GM23338 (cell line): ENCODE measurements at regions not wholly inside any gene's neighbourhood (a gene's known extent, or its start where the extent isn't known, plus 50 kb on each side); places are given as distances from the start of the nearest gene placed in this dataset.

Experiments
- ATAC-seq: fragments of 200-7000 bp; cut with Tn5 transposase; 3 replicates; pipeline ENCODE4 v1.9.1; 2020
- DNase-seq: peaks from one replicate; pipeline ENCODE4 v3.0.0-alpha.2; 2015; ENCODE audit warnings: low spot score
- H2AFZ ChIP-seq: fragments of 200-600 bp; sonication (generic); 2 replicates; pipeline ENCODE4 v1.8.0; 2016; ENCODE audit warnings: antibody characterized with exemption, mild to moderate bottlenecking, moderate library complexity
- H3F3A ChIP-seq: fragments of 200-600 bp; sonication (generic); replicated peaks from 2 replicates; pipeline ENCODE4 v1.8.0; 2017; ENCODE audit warnings: antibody characterized with exemption, mixed run types, low read depth
- H3K27ac ChIP-seq: fragments of 200-600 bp; sonication (generic); 2 replicates; pipeline ENCODE4 v1.6.1; 2016; ENCODE audit warnings: low read depth
- H3K27me3 ChIP-seq: fragments of 200-600 bp; sonication (generic); 2 replicates; pipeline ENCODE4 v1.8.0; 2016; ENCODE audit warnings: mild to moderate bottlenecking, mixed run types, moderate library complexity; ENCODE audit not compliant: insufficient read depth
- H3K36me3 ChIP-seq: fragments of 200-600 bp; sonication (generic); 2 replicates; pipeline ENCODE4 v1.8.0; 2016; ENCODE audit warnings: mild to moderate bottlenecking; ENCODE audit not compliant: insufficient read depth
- H3K4me1 ChIP-seq: fragments of 200-600 bp; sonication (generic); 2 replicates; pipeline ENCODE4 v1.8.0; 2016; ENCODE audit warnings: mild to moderate bottlenecking, moderate library complexity; ENCODE audit not compliant: insufficient read depth
- H3K4me2 ChIP-seq: fragments of 200-600 bp; sonication (generic); 2 replicates; pipeline ENCODE4 v1.7.1; 2017; ENCODE audit warnings: mixed run types
- H3K4me3 ChIP-seq: fragments of 200-600 bp; sonication (generic); 2 replicates; pipeline ENCODE4 v1.6.1; 2016; ENCODE audit warnings: mixed run types
- H3K79me2 ChIP-seq: fragments of 200-600 bp; sonication (generic); replicated peaks from 2 replicates; pipeline ENCODE4 v1.8.0; 2017; ENCODE audit warnings: mild to moderate bottlenecking; ENCODE audit not compliant: insufficient read depth
- H3K9me2 ChIP-seq: fragments of 200-600 bp; sonication (generic); 2 replicates; pipeline ENCODE4 v1.8.0; 2017; ENCODE audit not compliant: insufficient read depth
- H4K20me1 ChIP-seq: fragments of 200-600 bp; sonication (generic); replicated peaks from 2 replicates; pipeline ENCODE4 v1.8.0; 2017; ENCODE audit warnings: mild to moderate bottlenecking; ENCODE audit not compliant: insufficient read depth
- H3K27ac Mint-ChIP-seq: 2 replicates; pipeline ENCODE4 v1.8.0; 2020; ENCODE audit warnings: inconsistent platforms, mild to moderate bottlenecking, moderate library complexity, mixed read lengths
- H3K27me3 Mint-ChIP-seq: 3 replicates; pipeline ENCODE4 v1.8.0; 2022; ENCODE audit warnings: low read depth, mild to moderate bottlenecking, moderate library complexity, mixed read lengths, inconsistent platforms; ENCODE audit not compliant: insufficient read depth, poor library complexity
- H3K36me3 Mint-ChIP-seq: 3 replicates; pipeline ENCODE4 v1.8.0; 2021; ENCODE audit warnings: low read depth, mild to moderate bottlenecking, inconsistent platforms, moderate library complexity, mixed read lengths
- H3K4me1 Mint-ChIP-seq: 3 replicates; pipeline ENCODE4 v1.8.0; 2020; ENCODE audit warnings: mild to moderate bottlenecking, inconsistent platforms, mixed read lengths
- H3K4me3 Mint-ChIP-seq: 3 replicates; pipeline ENCODE4 v1.8.0; 2021; ENCODE audit warnings: moderate library complexity, mild to moderate bottlenecking, inconsistent platforms, mixed read lengths
- H3K9me3 Mint-ChIP-seq: 3 replicates; pipeline ENCODE4 v1.8.0; 2020; ENCODE audit warnings: moderate library complexity, mild to moderate bottlenecking, inconsistent platforms, mixed read lengths
- CREB1 ChIP-seq: fragments of 250-450 bp; sonication (Bioruptor Pico); IDR thresholded peaks from 2 replicates; pipeline ENCODE4 v1.5.0; 2020; ENCODE audit warnings: low read depth, mild to moderate bottlenecking, moderate library complexity
- CTCF ChIP-seq, 2 experiments: fragments of 200-600 bp in 1 of 2; sonication (generic) in 1 of 2; conservative IDR thresholded peaks; 2 replicates each; pipeline versions ENCODE4 v1.5.1 to v1.6.1; 2016 to 2017; ENCODE audit warnings: antibody characterized with exemption in 2 of 2, low read depth in 2 of 2, mild to moderate bottlenecking in 2 of 2, moderate library complexity in 1 of 2
- ETS1 ChIP-seq: IDR thresholded peaks from 2 replicates; pipeline ENCODE4 v1.6.1; 2016; ENCODE audit warnings: antibody characterized with exemption
- JUNB ChIP-seq: IDR thresholded peaks from one replicate; pipeline ENCODE4 v1.6.1; 2016; ENCODE audit warnings: antibody characterized with exemption; ENCODE audit not compliant: unreplicated experiment
- REST ChIP-seq: IDR thresholded peaks from one replicate; pipeline ENCODE4 v1.6.1; 2018; ENCODE audit warnings: antibody characterized with exemption; ENCODE audit not compliant: unreplicated experiment
- STAT1 ChIP-seq: IDR thresholded peaks from one replicate; pipeline ENCODE4 v1.6.1; 2016; ENCODE audit warnings: antibody characterized with exemption; ENCODE audit not compliant: unreplicated experiment
- ZNF114 ChIP-seq: fragments of 250-450 bp; sonication (Bioruptor Pico); IDR thresholded peaks from 2 replicates; pipeline ENCODE4 v1.5.0; 2020; ENCODE audit warnings: mild to moderate bottlenecking, moderate library complexity

GRCh38 chr4:85081196-85081595, 114.7 kb upstream of the WDFY3 start:
- Histone ChIP-seq H3F3A (no peaks in the 10 kb centered on the region), H4K20me1 (no peaks in the 10 kb centered on the region), H3K27ac (no peak overlapping the region), H2AFZ (no peak overlapping the region), H3K27me3 (no peaks in the 10 kb centered on the region), H3K36me3 (no peaks in the 10 kb centered on the region), H3K9me2 (no peaks in the 10 kb centered on the region), H3K4me3 (no peak overlapping the region), H3K79me2 (no peaks in the 10 kb centered on the region), H3K4me1 (peaks cover 8% of the 10 kb centered on the region; the same call in 1 of the 2 replicates), H3K4me2 (no peak overlapping the region)
- Mint-ChIP-seq H3K36me3 (peaks cover 4% of the 10 kb centered on the region; the same call in 1 of the 3 replicates), H3K27ac (no peak overlapping the region), H3K27me3 (no peaks in the 10 kb centered on the region), H3K9me3 (peaks cover 2% of the 10 kb centered on the region; the same call in 2 of the 3 replicates), H3K4me1 (peaks cover 7% of the 10 kb centered on the region; the same call in 2 of the 3 replicates), H3K4me3 (no peak overlapping the region)
- ATAC-seq (no peak), DNase-seq (no peak)
- TF ChIP-seq STAT1 (no peak), REST (no peak), JUNB (no peak), ETS1 (no peak)

GRCh38 chr4:85084371-85085094, 118.0 kb upstream of the WDFY3 start:
- Histone ChIP-seq H3K79me2 (no peaks in the 10 kb centered on the region), H4K20me1 (no peaks in the 10 kb centered on the region), H2AFZ (no peak overlapping the region), H3K36me3 (no peaks in the 10 kb centered on the region), H3F3A (no peaks in the 10 kb centered on the region), H3K27ac (no peak overlapping the region), H3K4me2 (no peak overlapping the region), H3K27me3 (no peaks in the 10 kb centered on the region), H3K4me3 (no peak overlapping the region), H3K9me2 (no peaks in the 10 kb centered on the region), H3K4me1 (no peaks in the 10 kb centered on the region; the same call in 1 of the 2 replicates)
- TF ChIP-seq ZNF114 (CRISPR knock-in tag) = no peak
- no peak for TF ChIP-seq STAT1
- TF ChIP-seq CREB1 (CRISPR knock-in tag) = no peak
- peak; percentile 75 to 81 for TF ChIP-seq CTCF (conservative IDR thresholded peaks at IDR 0.05; ENCODE audit: low read depth in 2 of 2)
- Mint-ChIP-seq H3K36me3 (peaks cover 7% of the 10 kb centered on the region), H3K27ac (no peak overlapping the region), H3K27me3 (no peaks in the 10 kb centered on the region), H3K9me3 (peaks cover 20% of the 10 kb centered on the region), H3K4me1 (peaks cover 3% of the 10 kb centered on the region; the same call in 1 of the 3 replicates), H3K4me3 (no peak overlapping the region)
- DNase-seq (peak; percentile 79), ATAC-seq (peak; percentile 65)
